ENCODE measurements at regions not wholly inside any gene's neighbourhood (a gene's known extent, or its start where the extent isn't known, plus 50 kb on each side); places are given as distances from the start of the nearest gene placed in this dataset.

DNA sequence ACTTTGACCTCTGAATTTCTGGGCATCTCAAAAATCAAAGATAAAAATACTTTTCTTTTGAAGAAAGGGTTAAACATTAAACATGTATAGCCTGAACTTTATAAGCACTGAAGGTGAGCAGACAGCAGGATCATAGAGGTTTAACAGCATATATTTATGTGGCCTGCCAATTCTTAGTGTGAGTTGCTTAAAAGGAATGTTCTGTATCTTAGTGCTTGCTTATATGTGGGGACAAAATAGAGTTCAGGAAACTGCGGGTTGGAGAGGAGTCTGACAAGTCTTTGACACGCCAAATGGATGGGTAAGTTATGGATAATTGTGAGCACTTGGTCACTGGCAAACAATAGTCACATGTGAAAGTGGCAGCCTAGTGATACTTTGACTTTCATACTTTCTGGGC lies 1419.4 kb upstream of the SPRY2 start:
- TF ChIP-seq, protein P1, sequence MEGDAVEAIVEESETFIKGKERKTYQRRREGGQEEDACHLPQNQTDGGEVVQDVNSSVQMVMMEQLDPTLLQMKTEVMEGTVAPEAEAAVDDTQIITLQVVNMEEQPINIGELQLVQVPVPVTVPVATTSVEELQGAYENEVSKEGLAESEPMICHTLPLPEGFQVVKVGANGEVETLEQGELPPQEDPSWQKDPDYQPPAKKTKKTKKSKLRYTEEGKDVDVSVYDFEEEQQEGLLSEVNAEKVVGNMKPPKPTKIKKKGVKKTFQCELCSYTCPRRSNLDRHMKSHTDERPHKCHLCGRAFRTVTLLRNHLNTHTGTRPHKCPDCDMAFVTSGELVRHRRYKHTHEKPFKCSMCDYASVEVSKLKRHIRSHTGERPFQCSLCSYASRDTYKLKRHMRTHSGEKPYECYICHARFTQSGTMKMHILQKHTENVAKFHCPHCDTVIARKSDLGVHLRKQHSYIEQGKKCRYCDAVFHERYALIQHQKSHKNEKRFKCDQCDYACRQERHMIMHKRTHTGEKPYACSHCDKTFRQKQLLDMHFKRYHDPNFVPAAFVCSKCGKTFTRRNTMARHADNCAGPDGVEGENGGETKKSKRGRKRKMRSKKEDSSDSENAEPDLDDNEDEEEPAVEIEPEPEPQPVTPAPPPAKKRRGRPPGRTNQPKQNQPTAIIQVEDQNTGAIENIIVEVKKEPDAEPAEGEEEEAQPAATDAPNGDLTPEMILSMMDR (conservative IDR thresholded peaks at IDR 0.05; ENCODE audit: low read length) = no peak
- TF ChIP-seq EZH2phosphoT487 (IDR thresholded peaks at IDR 0.05; ENCODE audit: borderline replicate concordance, low read depth, low read length) = no peak
